OCI-M2 (cell line): ENCODE measurements at regions not wholly inside any gene's neighbourhood (a gene's known extent, or its start where the extent isn't known, plus 50 kb on each side); places are given as distances from the start of the nearest gene placed in this dataset.
"Not testable (repeated sequence)": the region's sequence is repeated elsewhere in the genome, so short reads cannot be mapped to it uniquely, and the experiment has no call there.

Source experiments
- DNase-seq: peaks from one replicate; lab custom pipeline; 2025; ENCODE audit not compliant: unreplicated experiment; lab: John Stamatoyannopoulos, UW

- no peak for DNase-seq
Measured at GRCh38 chr21:43291347-43291950, 122.6 kb downstream of the CRYAA start.

DNA sequence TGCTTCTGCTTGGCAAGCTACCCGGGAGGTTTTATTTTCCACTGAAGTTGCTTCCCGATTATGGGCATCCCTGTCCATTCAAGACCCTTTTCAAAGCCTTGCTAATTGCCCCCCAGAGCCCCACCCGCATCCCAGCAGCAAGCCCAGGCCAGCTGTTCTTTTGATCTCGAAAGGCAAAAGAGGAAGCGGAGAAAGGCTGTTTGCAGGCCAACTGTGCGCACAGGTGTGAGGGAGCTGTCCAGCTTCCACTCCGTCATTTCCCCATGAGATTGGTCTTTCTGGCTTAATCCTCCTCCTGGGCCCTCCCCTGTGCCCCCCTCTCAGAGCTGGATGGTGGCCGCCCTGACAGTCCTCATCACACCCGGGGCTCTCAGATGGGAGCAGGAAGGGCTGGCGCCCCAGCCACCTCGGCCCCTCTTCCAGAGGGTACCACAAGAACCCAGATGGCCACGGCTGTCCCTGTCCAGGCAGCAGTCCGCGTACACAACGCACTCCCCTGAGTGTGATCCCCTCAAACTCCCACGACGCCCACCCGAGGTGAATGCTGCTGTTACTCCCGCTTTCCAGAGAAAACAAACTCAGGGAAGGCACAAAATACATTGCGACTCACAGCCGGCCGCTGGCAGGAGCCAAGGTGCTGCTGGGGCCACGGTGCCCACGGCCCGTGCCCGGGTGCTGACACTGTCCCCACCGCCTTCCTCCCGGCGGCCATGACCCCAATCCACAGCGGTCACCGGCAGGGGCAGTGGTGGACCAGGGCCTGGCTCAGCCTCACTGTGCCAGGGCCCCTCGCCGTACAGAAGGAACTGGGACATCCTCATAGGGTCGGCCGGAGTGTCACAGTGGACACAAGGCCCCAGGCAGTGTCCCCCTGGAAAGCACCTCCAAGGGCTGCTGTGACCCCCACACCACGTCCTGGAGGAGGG lies 121.9 kb downstream of the CRYAA start:
- DNase-seq: no peak

- no peak for DNase-seq
Measured at GRCh38 chr21:43289966-43290365, 121.2 kb downstream of the CRYAA start.

- DNase-seq: no peak
Measured at GRCh38 chr21:43289442-43289841, 120.6 kb downstream of the CRYAA start.

GRCh38 chr21:43287795-43288755 lies 119.3 kb downstream of the CRYAA start:
- no peak for DNase-seq

- no peak for DNase-seq
Measured at GRCh38 chr21:43287111-43287760, 118.4 kb downstream of the CRYAA start.

- no peak for DNase-seq
Measured at GRCh38 chr21:43286196-43286595, 117.4 kb downstream of the CRYAA start.

DNA sequence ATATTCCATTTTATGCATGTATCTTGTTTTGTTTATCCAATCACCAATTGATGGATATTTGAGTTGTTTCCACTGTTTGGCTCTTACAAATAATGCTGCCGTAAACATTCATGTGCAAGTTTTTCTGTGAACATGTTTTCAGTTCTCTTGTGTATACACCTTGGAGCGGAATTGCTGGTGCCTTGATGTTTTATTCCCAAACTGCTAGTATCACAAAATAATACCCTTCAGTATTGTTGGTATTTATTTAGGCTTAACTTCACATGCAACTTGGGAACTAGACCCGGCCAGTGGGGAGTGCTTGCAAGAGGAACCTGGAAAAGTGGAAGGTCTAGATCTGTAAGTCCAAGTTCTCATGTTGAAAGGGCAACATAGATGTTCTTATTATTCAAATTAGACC lies 115.9 kb downstream of the CRYAA start:
- DNase-seq: no peak

- DNase-seq: no peak
Measured at GRCh38 chr21:43284238-43284637, 115.4 kb downstream of the CRYAA start.

- not testable (repeated sequence) for DNase-seq
Measured at GRCh38 chr21:43283925-43284221, 115.1 kb downstream of the CRYAA start.

GRCh38 chr21:43283136-43283924 lies 114.5 kb downstream of the CRYAA start:
- DNase-seq: no peak

DNA sequence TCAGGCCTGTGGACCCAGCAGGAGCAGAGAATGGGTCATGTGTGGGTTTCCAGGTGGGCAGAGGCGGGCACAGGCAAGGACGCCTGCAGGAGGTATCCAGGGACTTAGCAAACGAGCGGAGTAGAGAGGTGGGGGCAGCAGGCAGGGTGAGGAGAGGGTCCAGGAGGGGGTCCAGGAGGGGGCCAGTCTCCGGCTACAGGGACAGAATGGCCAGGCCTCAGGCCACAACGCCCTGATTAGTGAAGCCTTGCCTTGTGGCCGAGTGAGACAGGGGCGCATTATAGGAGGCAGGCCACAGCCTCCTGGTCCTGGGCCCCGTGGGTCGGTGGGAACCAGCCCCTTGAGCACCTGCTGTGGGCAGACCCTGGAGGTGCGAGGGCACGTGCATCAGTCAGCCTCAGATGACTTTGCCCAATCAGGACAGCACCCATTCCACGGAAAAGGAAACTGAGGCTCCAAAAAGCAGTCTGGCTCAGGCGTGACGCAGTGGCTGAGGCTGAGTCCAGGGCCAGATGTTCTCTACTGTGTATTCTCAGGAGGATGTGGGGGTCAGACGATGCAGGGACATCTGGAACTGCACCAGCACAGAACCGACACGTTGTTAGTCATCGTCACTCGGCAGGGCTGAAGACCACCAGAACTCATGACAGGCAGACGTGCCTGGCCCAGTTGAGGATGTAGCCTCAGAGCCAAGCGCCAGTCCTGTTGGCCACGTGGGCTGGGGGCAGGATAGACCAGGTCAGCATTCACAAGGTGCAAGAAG lies 113.7 kb downstream of the CRYAA start:
- DNase-seq: no peak

- DNase-seq: no peak
Measured at GRCh38 chr21:43281661-43282357, 113.0 kb downstream of the CRYAA start.

GRCh38 chr21:43280949-43281633 lies 112.3 kb downstream of the CRYAA start:
- DNase-seq: no peak

- no peak for DNase-seq
Measured at GRCh38 chr21:43279578-43279894, 110.7 kb downstream of the CRYAA start.

- no peak for DNase-seq
Measured at GRCh38 chr21:43278766-43279577, 110.2 kb downstream of the CRYAA start.

DNA sequence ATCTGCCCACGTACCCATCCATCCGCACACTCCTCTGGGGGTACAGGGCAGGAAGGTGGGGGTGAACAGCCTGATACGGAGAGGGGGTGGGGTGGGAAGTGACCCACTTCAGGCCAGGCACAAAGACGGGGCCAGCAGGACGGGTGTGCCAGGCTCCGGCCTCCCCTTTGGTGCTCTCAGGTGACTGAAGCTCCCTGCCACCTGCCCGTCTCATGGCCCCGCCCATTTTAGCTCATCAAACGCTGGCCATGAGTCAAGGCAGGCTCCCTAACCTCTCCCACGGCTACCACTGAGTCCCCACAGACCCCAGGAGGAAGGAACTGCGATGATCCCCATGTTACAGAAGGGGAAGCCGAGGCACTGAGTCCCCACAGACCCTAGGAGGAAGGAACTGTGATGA lies 109.6 kb downstream of the CRYAA start:
- no peak for DNase-seq
